BLaER1 treated with 17β-estradiol and CSF1 and Interleukin-3, amounts not matched to agents 10 nM and 100 nM (cell line): ENCODE measurements at regions not wholly inside any gene's neighbourhood (a gene's known extent, or its start where the extent isn't known, plus 50 kb on each side); places are given as distances from the start of the nearest gene placed in this dataset.
"Not testable (repeated sequence)": the region's sequence is repeated elsewhere in the genome, so short reads cannot be mapped to it uniquely, and the experiment has no call there.

Experiments used
- H3K27ac ChIP-seq, 11 experiments: shearing (Covaris generic); formaldehyde crosslinking; 2 replicates each; pipeline ENCODE4 v1.8.1; 2022
- H3K27me3 ChIP-seq, 11 experiments: shearing (Covaris generic); formaldehyde crosslinking; 2 replicates each; pipeline ENCODE4 v1.8.1; 2022
- H3K36me3 ChIP-seq, 11 experiments: shearing (Covaris generic); formaldehyde crosslinking; 2 replicates each; pipeline ENCODE4 v1.8.1; 2022
- H3K4me1 ChIP-seq, 10 experiments: shearing (Covaris generic); formaldehyde crosslinking; 2 replicates each; pipeline ENCODE4 v1.8.1; 2022
- H3K4me2 ChIP-seq, 11 experiments: shearing (Covaris generic); formaldehyde crosslinking; 2 replicates each; pipeline ENCODE4 v1.8.1; 2022
- H3K4me3 ChIP-seq, 10 experiments: shearing (Covaris generic); formaldehyde crosslinking; 2 replicates each; pipeline ENCODE4 v1.8.1; 2022
- H3K9ac ChIP-seq, 11 experiments: shearing (Covaris generic); formaldehyde crosslinking; 2 replicates each; pipeline ENCODE4 v1.8.1; 2022
- H3K9me3 ChIP-seq, 11 experiments: shearing (Covaris generic); formaldehyde crosslinking; replicated peaks in 1 of 11; 2 replicates each; pipeline ENCODE4 v1.8.1; 2022
- H4K20me1 ChIP-seq, 11 experiments: shearing (Covaris generic); formaldehyde crosslinking; 2 replicates each; pipeline ENCODE4 v1.8.1; 2022
- Cebpa-rat ChIP-seq, 11 experiments: shearing (Covaris generic); IDR thresholded peaks; 2 replicates each; pipeline ENCODE4 v1.8.1; 2022

DNA sequence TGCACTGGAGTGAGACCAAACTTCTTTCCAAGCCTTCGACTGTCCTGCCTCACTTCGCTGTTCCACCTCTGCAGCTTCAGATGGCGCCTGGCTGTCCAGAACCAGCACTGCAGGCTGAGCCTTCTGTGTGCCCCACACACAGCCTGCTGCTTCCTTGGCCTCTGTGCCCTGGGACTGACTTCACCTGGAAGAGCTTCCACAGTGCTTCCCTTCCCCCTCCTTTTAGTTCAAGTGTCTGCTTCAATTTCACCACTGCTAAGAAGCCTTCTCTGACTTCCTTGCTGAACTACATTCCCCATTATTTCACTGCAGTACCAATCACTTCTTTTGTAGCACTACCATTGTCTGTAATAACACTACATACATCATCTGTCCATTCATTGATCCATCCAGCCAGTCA is 315.1 kb upstream of the CHRNA7 start:
- H3K36me3 ChIP-seq, H3K9ac ChIP-seq, H3K4me3 ChIP-seq, H3K9me3 ChIP-seq, H3K27me3 ChIP-seq, H3K4me1 ChIP-seq, H3K4me2 ChIP-seq, H3K27ac ChIP-seq, H4K20me1 ChIP-seq: not testable (repeated sequence)

DNA sequence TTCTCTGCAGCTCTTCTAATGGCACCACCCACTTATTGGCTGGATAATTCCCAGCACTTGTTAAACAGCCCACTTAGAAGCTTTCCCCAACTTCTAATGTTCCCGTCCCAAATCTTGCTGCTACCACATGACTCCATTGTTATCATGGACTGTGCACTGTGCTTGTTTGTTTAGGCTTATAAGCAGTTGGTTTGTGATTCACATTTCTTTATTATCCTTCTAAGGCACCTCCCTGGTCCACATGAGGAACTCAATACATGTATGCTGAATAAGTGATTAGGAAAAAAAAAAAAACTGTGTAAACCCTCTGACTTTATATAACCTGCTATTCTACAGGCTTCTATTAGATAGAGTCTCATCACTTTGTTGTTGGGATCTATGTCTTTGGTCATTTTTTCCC is 311.7 kb upstream of the CHRNA7 start:
- not testable (repeated sequence) for H3K27ac ChIP-seq, H3K36me3 ChIP-seq, H3K9ac ChIP-seq, H3K4me1 ChIP-seq, H3K9me3 ChIP-seq, H3K4me3 ChIP-seq, H4K20me1 ChIP-seq, H3K4me2 ChIP-seq, H3K27me3 ChIP-seq

DNA sequence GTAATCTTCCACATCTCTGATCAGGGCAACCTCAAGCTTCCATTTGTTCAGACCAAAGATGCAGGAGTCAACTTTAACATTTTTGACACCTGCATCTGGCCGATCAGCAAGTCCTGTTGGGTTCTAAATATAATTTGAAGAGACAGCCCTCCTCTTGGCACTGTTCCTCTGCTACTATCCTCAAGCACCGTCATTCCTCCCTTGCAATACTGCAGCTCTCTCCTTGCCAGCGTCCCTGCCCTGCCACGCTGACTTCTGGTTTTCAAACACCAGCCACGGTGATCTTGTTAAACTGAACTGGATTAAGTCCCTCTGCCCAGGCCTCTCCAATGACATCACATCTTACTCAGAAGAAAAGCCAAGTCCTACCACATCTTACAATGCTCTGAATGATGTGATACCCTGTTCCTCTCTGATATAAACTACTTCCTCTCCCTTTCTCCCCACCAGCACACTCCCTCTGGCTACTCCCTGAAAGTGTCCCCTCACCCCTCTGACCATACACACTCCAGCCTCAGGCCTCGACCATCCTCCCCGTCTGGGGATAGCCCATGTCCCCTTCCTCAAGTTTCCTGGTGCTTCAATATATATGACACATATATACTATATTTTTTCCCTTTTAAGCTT is 310.8 kb upstream of the CHRNA7 start:
- not testable (repeated sequence) for H3K4me1 ChIP-seq, H3K9ac ChIP-seq, H3K27ac ChIP-seq, H3K4me3 ChIP-seq, H3K4me2 ChIP-seq, H3K36me3 ChIP-seq, H4K20me1 ChIP-seq, H3K9me3 ChIP-seq, H3K27me3 ChIP-seq

DNA sequence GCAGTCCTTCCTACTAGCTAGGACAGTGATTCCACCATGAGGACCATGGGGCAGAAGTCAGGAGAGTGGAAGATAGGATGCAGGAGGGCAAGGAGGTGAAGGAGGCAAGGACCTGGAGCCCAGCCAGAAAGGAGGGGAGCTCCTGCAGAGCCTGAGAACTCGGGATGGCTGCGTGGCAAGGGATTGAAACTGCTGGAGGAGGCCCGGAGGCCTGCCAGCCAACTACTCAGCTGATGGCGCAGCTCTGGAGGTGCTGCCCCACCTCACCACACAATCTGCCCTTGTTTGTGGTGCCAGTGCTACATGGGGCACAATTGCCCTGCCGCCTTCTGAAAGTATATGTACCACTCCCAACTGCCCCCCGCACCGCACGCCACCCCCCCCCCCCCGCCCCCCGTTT is 307.3 kb upstream of the CHRNA7 start:
- H3K36me3 ChIP-seq, H3K27me3 ChIP-seq, H3K4me1 ChIP-seq, H3K4me2 ChIP-seq, H3K9me3 ChIP-seq, H4K20me1 ChIP-seq, H3K4me3 ChIP-seq, H3K9ac ChIP-seq, H3K27ac ChIP-seq: not testable (repeated sequence)

DNA sequence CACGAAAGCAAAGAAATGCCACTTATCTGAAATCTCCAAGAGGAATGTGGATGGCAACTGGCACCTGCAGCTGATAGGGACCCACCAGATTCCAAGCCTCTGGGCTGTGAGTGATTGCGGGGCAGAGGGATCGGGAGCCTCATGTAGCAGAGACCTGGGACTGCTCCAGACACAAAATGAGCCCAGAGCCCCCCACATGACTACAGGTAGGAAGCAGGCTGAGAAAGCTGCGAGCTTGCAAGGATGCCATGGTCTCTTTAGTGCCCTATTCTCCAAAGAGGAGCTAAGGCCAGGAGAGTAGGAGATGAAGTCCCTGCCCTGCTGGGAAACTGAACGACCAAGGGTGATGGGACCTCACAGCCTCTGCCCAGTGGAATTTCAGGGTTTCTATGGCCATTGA is 305.4 kb upstream of the CHRNA7 start:
- H3K9ac ChIP-seq, H3K27ac ChIP-seq, H3K36me3 ChIP-seq, H3K9me3 ChIP-seq, H3K4me2 ChIP-seq, H3K4me1 ChIP-seq, H4K20me1 ChIP-seq, H3K4me3 ChIP-seq, H3K27me3 ChIP-seq: not testable (repeated sequence)

DNA sequence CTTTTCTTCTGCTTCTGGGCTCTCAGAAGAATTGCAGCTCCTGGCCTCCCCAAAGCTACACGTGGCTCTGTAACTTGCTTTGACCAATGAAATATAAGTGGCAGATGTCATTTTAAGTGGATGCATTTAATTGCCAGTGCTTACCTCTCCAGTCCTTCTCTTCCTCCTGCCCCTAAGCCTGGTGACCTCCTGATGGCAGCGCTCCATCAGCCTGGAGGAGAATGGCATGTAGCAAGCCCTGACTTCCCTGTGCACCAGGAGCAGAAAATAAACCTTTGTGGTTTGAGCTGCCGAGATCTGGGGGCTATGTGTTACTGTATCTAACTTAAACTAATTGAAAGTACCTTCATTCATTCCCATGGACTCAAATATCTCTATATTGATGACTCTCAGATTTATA is 304.7 kb upstream of the CHRNA7 start:
- H3K27ac ChIP-seq, H3K9ac ChIP-seq, H3K36me3 ChIP-seq, H4K20me1 ChIP-seq, H3K27me3 ChIP-seq, H3K4me2 ChIP-seq, H3K4me3 ChIP-seq, H3K4me1 ChIP-seq, H3K9me3 ChIP-seq: not testable (repeated sequence)

DNA sequence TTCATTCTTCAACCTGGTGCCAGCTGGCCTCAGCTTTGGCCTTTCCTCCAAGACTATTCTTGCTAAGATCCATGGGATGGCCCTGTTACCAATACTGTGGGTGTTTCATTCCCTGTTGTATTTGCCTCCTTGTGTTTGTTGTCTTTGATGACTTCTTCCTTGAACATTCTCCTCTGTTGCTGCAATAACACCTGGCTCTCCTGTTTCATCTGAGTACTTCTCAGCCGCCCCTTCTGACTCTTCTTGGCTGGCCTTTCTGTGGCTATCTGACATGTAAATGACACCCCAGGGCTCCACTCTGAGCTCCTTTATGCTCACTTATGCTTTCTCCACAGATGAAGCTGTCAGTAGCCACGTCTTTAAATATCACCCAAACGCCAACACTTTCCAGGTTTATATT is 302.7 kb upstream of the CHRNA7 start:
- no peak overlapping the region for H3K4me3 ChIP-seq
- H3K9ac ChIP-seq, result no peak overlapping the region
- H3K9me3 ChIP-seq, result peaks cover 0 to 14% (median 0%) of the 10 kb centered on the region in 11 experiments; a peak in 3 of 22 replicates
- no peak for TF ChIP-seq Cebpa-rat (IDR thresholded peaks at IDR 0.05)
- H3K4me2 ChIP-seq, result no peak overlapping the region
- H3K27ac ChIP-seq, result no peak overlapping the region
- H4K20me1 ChIP-seq, result no peaks in the 10 kb centered on the region
- no peaks in the 10 kb centered on the region for H3K36me3 ChIP-seq
- H3K27me3 ChIP-seq, result no peaks in the 10 kb centered on the region
- no peaks in the 10 kb centered on the region for H3K4me1 ChIP-seq

DNA sequence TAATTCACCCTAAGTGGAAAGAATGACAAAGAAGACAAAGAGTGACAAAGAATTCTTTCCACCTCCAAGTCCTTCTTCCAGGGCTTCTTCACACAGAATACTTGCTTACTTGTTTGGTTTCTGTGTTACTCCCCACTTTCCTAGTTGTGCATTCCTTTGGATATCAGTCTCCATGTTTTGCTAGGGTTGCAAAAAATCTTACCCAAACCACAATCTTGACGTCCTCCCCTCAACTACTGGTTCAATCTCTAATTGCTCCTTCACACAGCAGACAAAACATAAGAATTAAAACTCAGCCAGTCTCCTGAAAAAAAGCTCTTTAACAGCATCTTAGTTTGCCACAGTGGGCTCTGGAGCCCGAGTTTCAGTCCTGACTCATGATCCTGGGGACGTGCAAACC is 297.6 kb upstream of the CHRNA7 start:
- H3K9me3 ChIP-seq, result peaks cover 0 to 19% (median 9%) of the 10 kb centered on the region in 11 experiments; a peak in 13 of 22 replicates
- TF ChIP-seq Cebpa-rat (IDR thresholded peaks at IDR 0.05), result no peak

DNA sequence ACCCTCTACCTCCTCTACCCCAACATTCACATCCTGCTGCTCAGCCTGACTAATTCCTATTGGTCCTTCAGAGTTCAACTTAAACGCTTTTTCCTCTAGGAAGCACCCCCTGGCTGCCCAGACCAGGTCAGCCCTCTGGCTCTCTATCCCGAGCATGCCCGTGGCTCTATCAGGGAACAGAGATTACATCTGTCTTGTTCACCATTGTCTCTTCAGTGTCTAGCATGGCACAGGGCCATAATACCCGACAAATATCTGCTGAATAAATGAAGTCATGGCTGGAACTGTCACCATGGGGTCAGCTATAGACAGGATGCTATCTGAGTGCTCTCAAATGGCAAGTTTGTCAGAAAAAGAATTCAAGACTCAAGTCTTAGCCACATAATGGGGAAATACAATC is 296.9 kb upstream of the CHRNA7 start:
- H3K4me2 ChIP-seq, result no peak overlapping the region
- H4K20me1 ChIP-seq, result no peaks in the 10 kb centered on the region
- H3K27ac ChIP-seq, result no peak overlapping the region
- H3K36me3 ChIP-seq, result no peaks in the 10 kb centered on the region
- no peak overlapping the region for H3K4me3 ChIP-seq
- peaks cover 0 to 19% (median 9%) of the 10 kb centered on the region in 11 experiments; a peak in 13 of 22 replicates for H3K9me3 ChIP-seq
- no peak overlapping the region for H3K9ac ChIP-seq
- no peaks in the 10 kb centered on the region for H3K27me3 ChIP-seq
- no peak for TF ChIP-seq Cebpa-rat (IDR thresholded peaks at IDR 0.05)
- no peaks in the 10 kb centered on the region for H3K4me1 ChIP-seq

More for the DNA sequence above, 297.6 kb upstream of the CHRNA7 start:
- Histone ChIP-seq H3K9ac (no peak overlapping the region), H3K27me3 (no peaks in the 10 kb centered on the region), H3K36me3 (no peaks in the 10 kb centered on the region), H3K4me1 (no peaks in the 10 kb centered on the region), H3K4me2 (no peak overlapping the region), H3K4me3 (no peak overlapping the region), H4K20me1 (no peaks in the 10 kb centered on the region), H3K27ac (no peak overlapping the region)

DNA sequence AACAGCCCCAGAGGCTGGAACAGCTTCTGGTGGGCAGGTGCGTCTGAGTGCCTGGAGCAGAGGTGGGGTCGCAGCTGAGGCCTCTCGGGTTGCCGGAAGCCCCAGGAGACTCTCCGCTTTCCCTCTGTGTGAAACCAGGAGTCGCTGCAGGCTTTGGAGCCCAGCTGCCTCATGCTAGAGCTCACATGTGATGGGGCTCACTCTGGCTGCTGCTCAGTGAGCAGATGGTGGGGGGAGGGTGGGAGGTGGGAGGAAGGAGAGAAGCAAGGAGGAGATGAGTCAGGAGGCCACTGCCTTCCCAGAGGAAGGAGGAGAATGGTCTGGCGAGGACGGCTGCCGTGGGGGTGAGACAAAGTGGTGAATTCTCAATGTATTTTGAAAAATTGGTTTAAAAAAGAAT is 290.1 kb upstream of the CHRNA7 start:
- TF ChIP-seq Cebpa-rat (IDR thresholded peaks at IDR 0.05), result no peak
- Histone ChIP-seq H3K4me2 (no peak overlapping the region), H3K4me1 (no peaks in the 10 kb centered on the region), H3K27me3 (no peaks in the 10 kb centered on the region), H3K36me3 (no peaks in the 10 kb centered on the region), H3K27ac (no peak overlapping the region), H3K9ac (no peak overlapping the region), H4K20me1 (no peaks in the 10 kb centered on the region), H3K9me3 (peaks cover 2 to 20% (median 13%) of the 10 kb centered on the region in 11 experiments; a peak in 20 of 22 replicates), H3K4me3 (no peak overlapping the region)

DNA sequence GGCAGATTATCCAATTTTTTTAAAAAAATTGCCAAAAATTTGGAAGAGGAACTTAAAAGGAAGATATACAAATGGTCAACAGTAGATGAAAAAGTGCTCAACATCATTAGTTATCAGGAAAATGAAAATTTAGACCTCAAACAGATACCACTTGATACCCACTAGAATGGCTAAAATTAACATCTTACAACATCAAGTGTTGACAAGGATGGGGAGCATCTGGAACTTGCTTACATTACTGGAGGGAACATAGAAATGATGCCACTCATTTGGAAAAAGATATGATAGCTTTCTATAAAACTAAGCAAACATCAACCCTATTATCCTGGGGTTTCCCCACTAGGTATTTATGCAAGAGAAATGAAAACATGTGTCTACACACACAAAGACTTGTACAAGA is 284.5 kb upstream of the CHRNA7 start:
- Histone ChIP-seq H3K4me1 (no peaks in the 10 kb centered on the region), H4K20me1 (no peaks in the 10 kb centered on the region), H3K27me3 (no peaks in the 10 kb centered on the region), H3K27ac (no peak overlapping the region), H3K9ac (no peak overlapping the region), H3K4me2 (no peak overlapping the region), H3K36me3 (no peaks in the 10 kb centered on the region), H3K4me3 (no peak overlapping the region), H3K9me3 (peaks cover 0 to 26% (median 11%) of the 10 kb centered on the region in 11 experiments; a peak in 19 of 22 replicates)
- TF ChIP-seq Cebpa-rat (IDR thresholded peaks at IDR 0.05), result no peak
